ENCODE measurements at regions not wholly inside any gene's neighbourhood (a gene's known extent, or its start where the extent isn't known, plus 50 kb on each side); places are given as distances from the start of the nearest gene placed in this dataset.

DNA sequence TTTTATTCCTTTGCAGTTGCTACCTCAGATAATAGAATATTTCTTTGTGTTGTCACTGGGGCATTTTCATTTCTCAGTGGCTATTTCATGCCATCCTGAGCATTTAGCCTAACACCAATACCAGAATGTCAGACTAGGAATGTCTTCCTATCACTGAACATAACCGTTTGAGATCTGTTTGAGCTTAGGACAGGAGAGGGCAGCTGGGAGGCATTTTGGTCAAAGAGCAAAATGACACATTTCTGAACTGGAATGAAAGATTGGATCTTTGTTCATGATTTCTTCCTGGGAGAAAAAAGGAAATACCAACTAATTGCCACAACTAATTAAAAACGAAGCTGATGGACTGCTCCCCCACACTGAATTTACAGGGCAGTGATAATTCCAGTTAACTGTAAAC is 921.3 kb upstream of the NR2F2 start:
- in situ Hi-C loops (cut with MboI; ENCODE audit: low pct_unique_long_range_greater_than_20kb, low sequenced_read_pairs, unreplicated experiment) = no loop called here

DNA sequence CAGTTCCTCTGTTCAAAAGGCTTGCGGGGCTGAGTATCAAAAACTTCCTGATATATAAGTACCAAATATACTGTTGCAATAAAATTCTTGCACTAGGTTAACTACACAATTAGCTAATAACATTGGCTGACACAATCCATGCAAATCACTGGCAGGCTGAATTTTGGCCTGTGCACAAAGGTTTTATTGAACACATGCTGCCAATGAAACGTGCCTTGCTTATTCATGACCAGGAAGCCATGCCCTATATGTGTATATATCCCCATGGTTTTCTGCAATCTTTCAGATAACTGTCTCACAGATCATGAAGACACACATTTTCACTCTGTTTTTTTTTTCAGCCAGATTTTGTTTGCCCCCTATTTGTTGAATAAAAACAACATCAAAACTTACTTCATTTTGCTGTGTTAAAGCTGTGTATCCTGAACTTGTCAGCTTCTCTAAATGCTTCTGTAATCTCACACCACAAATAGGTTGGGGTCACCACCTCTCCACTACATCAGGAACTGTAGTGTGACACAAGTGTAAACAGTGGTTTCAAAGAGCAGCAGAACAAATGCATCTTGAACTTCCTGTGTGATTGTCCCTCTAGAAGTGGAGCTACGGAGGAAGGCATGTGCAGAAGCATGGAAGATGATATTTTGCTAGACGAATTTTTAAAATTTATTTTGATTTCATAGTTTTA is 920.7 kb upstream of the NR2F2 start:
- no peak for DNase-seq (ENCODE audit: low spot score)
- TF ChIP-seq CTCF (IDR thresholded peaks at IDR 0.05; ENCODE audit: extremely low read depth, insufficient read depth, missing control alignments) = no peak

More for the DNA sequence above, 921.3 kb upstream of the NR2F2 start:
- no peak for DNase-seq (ENCODE audit: low spot score)
- no peak for TF ChIP-seq CTCF (IDR thresholded peaks at IDR 0.05; ENCODE audit: extremely low read depth, insufficient read depth, missing control alignments)

GRCh38 chr15:95410757-95411156 is 919.7 kb upstream of the NR2F2 start:
- TF ChIP-seq CTCF (IDR thresholded peaks at IDR 0.05; ENCODE audit: extremely low read depth, insufficient read depth, missing control alignments) = no peak
- no peak for DNase-seq (ENCODE audit: low spot score)
- in situ Hi-C loops (cut with MboI; ENCODE audit: low pct_unique_long_range_greater_than_20kb, low sequenced_read_pairs, unreplicated experiment) = no loop called here

More for the DNA sequence above, 920.7 kb upstream of the NR2F2 start:
- in situ Hi-C loops (cut with MboI; ENCODE audit: low pct_unique_long_range_greater_than_20kb, low sequenced_read_pairs, unreplicated experiment) = no loop called here

DNA sequence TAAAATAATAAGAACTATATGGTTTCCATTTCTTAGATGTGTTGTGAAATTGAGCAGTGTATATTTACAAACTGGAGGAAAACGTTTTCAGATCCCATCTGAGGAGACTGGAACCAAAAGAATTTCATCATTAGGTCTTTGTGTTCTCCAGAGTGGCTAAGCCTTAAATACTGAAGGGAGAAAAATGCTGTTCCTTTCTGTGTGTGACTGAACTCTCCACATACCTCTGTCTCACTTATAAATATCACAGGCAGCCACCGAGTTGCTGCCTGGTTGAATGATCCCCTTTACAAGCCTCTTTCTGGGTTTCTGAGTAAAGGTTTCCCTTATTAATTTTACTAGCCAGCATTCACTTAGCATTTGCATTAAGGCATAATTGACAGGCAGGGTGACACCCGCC is 913.9 kb upstream of the NR2F2 start:
- no peak for TF ChIP-seq CTCF (IDR thresholded peaks at IDR 0.05; ENCODE audit: extremely low read depth, insufficient read depth, missing control alignments)
- in situ Hi-C loops (cut with MboI; ENCODE audit: low pct_unique_long_range_greater_than_20kb, low sequenced_read_pairs, unreplicated experiment) = no loop called here
- DNase-seq (ENCODE audit: low spot score) = no peak

- in situ Hi-C loops (cut with MboI; ENCODE audit: low pct_unique_long_range_greater_than_20kb, low sequenced_read_pairs, unreplicated experiment) = no loop called here
- no peak for DNase-seq (ENCODE audit: low spot score)
- TF ChIP-seq CTCF (IDR thresholded peaks at IDR 0.05; ENCODE audit: extremely low read depth, insufficient read depth, missing control alignments) = no peak
Measured at GRCh38 chr15:95417761-95418160, 912.7 kb upstream of the NR2F2 start.

- no peak for DNase-seq (ENCODE audit: low spot score)
- TF ChIP-seq CTCF (IDR thresholded peaks at IDR 0.05; ENCODE audit: extremely low read depth, insufficient read depth, missing control alignments) = no peak
- in situ Hi-C loops (cut with MboI; ENCODE audit: low pct_unique_long_range_greater_than_20kb, low sequenced_read_pairs, unreplicated experiment) = no loop called here
Measured at GRCh38 chr15:95422255-95422654, 908.2 kb upstream of the NR2F2 start.
